ENCODE measurements at regions not wholly inside any gene's neighbourhood (a gene's known extent, or its start where the extent isn't known, plus 50 kb on each side); places are given as distances from the start of the nearest gene placed in this dataset.
"Not testable (repeated sequence)": the region's sequence is repeated elsewhere in the genome, so short reads cannot be mapped to it uniquely, and the experiment has no call there.

- no peak for TF ChIP-seq EZH2 (IDR thresholded peaks at IDR 0.05; ENCODE audit: borderline replicate concordance, low read depth, low read length, severe bottlenecking)
- TF ChIP-seq CTCF (IDR thresholded peaks at IDR 0.05; ENCODE audit: borderline replicate concordance, extremely low read depth, low read length, poor library complexity, severe bottlenecking), result no peak
- no peak overlapping the region for H3K4me3 ChIP-seq (ENCODE audit: low read depth in 1 of 2, low read length in 2 of 2)
- H2AFZ ChIP-seq (ENCODE audit: low read depth, low read length), result no peak overlapping the region
- ATAC-seq (ENCODE audit: insufficient read depth, low read depth), result no peak
- no peaks in the 10 kb centered on the region for H3K36me3 ChIP-seq (ENCODE audit: insufficient read depth, low read length)
- H3K79me2 ChIP-seq (ENCODE audit: insufficient read depth, low read length), result no peaks in the 10 kb centered on the region
- no peak overlapping the region for H3K9ac ChIP-seq (ENCODE audit: low read depth, low read length)
- no peak for DNase-seq
- H4K20me1 ChIP-seq (ENCODE audit: insufficient read depth, low read length), result no peaks in the 10 kb centered on the region
- H3K4me1 ChIP-seq (ENCODE audit: insufficient read depth, low read length), result no peaks in the 10 kb centered on the region
- peaks cover 14% of the 10 kb centered on the region for H3K27me3 ChIP-seq (ENCODE audit: insufficient read depth, low read length, poor library complexity)
- no peak overlapping the region for H3K27ac ChIP-seq (ENCODE audit: low read length)
- no peaks in the 10 kb centered on the region for H3K9me3 ChIP-seq (ENCODE audit: insufficient read depth, low read length, severe bottlenecking)
- H3K4me2 ChIP-seq (ENCODE audit: insufficient read depth, low read length), result no peak overlapping the region
Measured at GRCh38 chr5:36423578-36424307, 122.0 kb upstream of the RANBP3L start.

- not testable (repeated sequence) for H3K4me3 ChIP-seq (ENCODE audit: low read depth in 1 of 2, low read length in 2 of 2); H3K79me2 ChIP-seq (ENCODE audit: insufficient read depth, low read length); H3K36me3 ChIP-seq (ENCODE audit: insufficient read depth, low read length); H2AFZ ChIP-seq (ENCODE audit: low read depth, low read length); ATAC-seq (ENCODE audit: insufficient read depth, low read depth); H3K9ac ChIP-seq (ENCODE audit: low read depth, low read length); H3K4me1 ChIP-seq (ENCODE audit: insufficient read depth, low read length); H3K4me2 ChIP-seq (ENCODE audit: insufficient read depth, low read length); H3K9me3 ChIP-seq (ENCODE audit: insufficient read depth, low read length, severe bottlenecking); H4K20me1 ChIP-seq (ENCODE audit: insufficient read depth, low read length); DNase-seq; H3K27ac ChIP-seq (ENCODE audit: low read length)
- H3K27me3 ChIP-seq (ENCODE audit: insufficient read depth, low read length, poor library complexity), result peaks cover 14% of the 10 kb centered on the region
Measured at GRCh38 chr5:36426070-36426469, 124.4 kb upstream of the RANBP3L start.

GRCh38 chr5:36435516-36435915 lies 133.8 kb upstream of the RANBP3L start:
- TF ChIP-seq CTCF (IDR thresholded peaks at IDR 0.05; ENCODE audit: borderline replicate concordance, extremely low read depth, low read length, poor library complexity, severe bottlenecking), result no peak
- no peak for TF ChIP-seq EZH2 (IDR thresholded peaks at IDR 0.05; ENCODE audit: borderline replicate concordance, low read depth, low read length, severe bottlenecking)

GRCh38 chr5:36436306-36436705 lies 134.6 kb upstream of the RANBP3L start:
- H3K9ac ChIP-seq (ENCODE audit: low read depth, low read length), result no peak overlapping the region
- DNase-seq, result no peak
- no peaks in the 10 kb centered on the region for H3K79me2 ChIP-seq (ENCODE audit: insufficient read depth, low read length)
- no peaks in the 10 kb centered on the region for H3K4me1 ChIP-seq (ENCODE audit: insufficient read depth, low read length)
- H4K20me1 ChIP-seq (ENCODE audit: insufficient read depth, low read length), result no peaks in the 10 kb centered on the region
- no peak overlapping the region for H3K4me2 ChIP-seq (ENCODE audit: insufficient read depth, low read length)
- no peaks in the 10 kb centered on the region for H3K9me3 ChIP-seq (ENCODE audit: insufficient read depth, low read length, severe bottlenecking)
- TF ChIP-seq EZH2 (IDR thresholded peaks at IDR 0.05; ENCODE audit: borderline replicate concordance, low read depth, low read length, severe bottlenecking) (no peak), CTCF (IDR thresholded peaks at IDR 0.05; ENCODE audit: borderline replicate concordance, extremely low read depth, low read length, poor library complexity, severe bottlenecking) (no peak)
- H2AFZ ChIP-seq (ENCODE audit: low read depth, low read length), result no peak overlapping the region
- no peak overlapping the region for H3K4me3 ChIP-seq (ENCODE audit: low read depth in 1 of 2, low read length in 2 of 2)
- ATAC-seq (ENCODE audit: insufficient read depth, low read depth), result no peak
- no peaks in the 10 kb centered on the region for H3K27me3 ChIP-seq (ENCODE audit: insufficient read depth, low read length, poor library complexity)
- no peaks in the 10 kb centered on the region for H3K36me3 ChIP-seq (ENCODE audit: insufficient read depth, low read length)
- no peak overlapping the region for H3K27ac ChIP-seq (ENCODE audit: low read length)

More at GRCh38 chr5:36435516-36435915, 133.8 kb upstream of the RANBP3L start:
- Histone ChIP-seq H3K9me3 (ENCODE audit: insufficient read depth, low read length, severe bottlenecking) (no peaks in the 10 kb centered on the region), H3K36me3 (ENCODE audit: insufficient read depth, low read length) (no peaks in the 10 kb centered on the region), H4K20me1 (ENCODE audit: insufficient read depth, low read length) (no peaks in the 10 kb centered on the region), H3K4me3 (ENCODE audit: low read depth in 1 of 2, low read length in 2 of 2) (no peak overlapping the region), H3K4me2 (ENCODE audit: insufficient read depth, low read length) (no peak overlapping the region), H3K9ac (ENCODE audit: low read depth, low read length) (no peak overlapping the region), H3K27me3 (ENCODE audit: insufficient read depth, low read length, poor library complexity) (no peaks in the 10 kb centered on the region), H3K27ac (ENCODE audit: low read length) (no peak overlapping the region), H3K79me2 (ENCODE audit: insufficient read depth, low read length) (no peaks in the 10 kb centered on the region), H2AFZ (ENCODE audit: low read depth, low read length) (no peak overlapping the region), H3K4me1 (ENCODE audit: insufficient read depth, low read length) (no peaks in the 10 kb centered on the region)
- ATAC-seq (ENCODE audit: insufficient read depth, low read depth), result no peak
- DNase-seq, result no peak
